ENCODE measurements at regions not wholly inside any gene's neighbourhood (a gene's known extent, or its start where the extent isn't known, plus 50 kb on each side); places are given as distances from the start of the nearest gene placed in this dataset.

DNA sequence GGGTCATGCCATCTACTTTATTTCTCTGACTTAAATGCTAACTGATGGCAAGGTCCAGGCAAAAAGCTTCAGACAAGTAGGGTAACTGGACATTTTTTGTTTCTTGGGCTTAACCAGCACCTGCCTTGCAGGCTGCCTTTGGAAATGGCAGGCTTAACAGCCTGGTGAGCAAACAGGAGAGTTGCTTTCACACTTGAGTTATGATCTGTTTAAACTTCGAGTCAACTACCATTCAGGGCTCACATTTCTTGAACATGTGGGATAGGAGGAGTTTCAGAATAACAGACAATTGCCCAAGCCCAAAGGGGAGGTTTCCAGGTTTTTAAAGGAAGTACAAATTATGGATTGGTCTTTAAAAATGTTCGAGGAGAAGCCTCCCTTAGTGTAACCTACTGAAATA is 724.6 kb upstream of the SORCS1 start:
- TF ChIP-seq, protein P1, sequence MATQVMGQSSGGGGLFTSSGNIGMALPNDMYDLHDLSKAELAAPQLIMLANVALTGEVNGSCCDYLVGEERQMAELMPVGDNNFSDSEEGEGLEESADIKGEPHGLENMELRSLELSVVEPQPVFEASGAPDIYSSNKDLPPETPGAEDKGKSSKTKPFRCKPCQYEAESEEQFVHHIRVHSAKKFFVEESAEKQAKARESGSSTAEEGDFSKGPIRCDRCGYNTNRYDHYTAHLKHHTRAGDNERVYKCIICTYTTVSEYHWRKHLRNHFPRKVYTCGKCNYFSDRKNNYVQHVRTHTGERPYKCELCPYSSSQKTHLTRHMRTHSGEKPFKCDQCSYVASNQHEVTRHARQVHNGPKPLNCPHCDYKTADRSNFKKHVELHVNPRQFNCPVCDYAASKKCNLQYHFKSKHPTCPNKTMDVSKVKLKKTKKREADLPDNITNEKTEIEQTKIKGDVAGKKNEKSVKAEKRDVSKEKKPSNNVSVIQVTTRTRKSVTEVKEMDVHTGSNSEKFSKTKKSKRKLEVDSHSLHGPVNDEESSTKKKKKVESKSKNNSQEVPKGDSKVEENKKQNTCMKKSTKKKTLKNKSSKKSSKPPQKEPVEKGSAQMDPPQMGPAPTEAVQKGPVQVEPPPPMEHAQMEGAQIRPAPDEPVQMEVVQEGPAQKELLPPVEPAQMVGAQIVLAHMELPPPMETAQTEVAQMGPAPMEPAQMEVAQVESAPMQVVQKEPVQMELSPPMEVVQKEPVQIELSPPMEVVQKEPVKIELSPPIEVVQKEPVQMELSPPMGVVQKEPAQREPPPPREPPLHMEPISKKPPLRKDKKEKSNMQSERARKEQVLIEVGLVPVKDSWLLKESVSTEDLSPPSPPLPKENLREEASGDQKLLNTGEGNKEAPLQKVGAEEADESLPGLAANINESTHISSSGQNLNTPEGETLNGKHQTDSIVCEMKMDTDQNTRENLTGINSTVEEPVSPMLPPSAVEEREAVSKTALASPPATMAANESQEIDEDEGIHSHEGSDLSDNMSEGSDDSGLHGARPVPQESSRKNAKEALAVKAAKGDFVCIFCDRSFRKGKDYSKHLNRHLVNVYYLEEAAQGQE (IDR thresholded peaks at IDR 0.05; ENCODE audit: unreplicated experiment), result no peak
- TF ChIP-seq, protein P2, sequence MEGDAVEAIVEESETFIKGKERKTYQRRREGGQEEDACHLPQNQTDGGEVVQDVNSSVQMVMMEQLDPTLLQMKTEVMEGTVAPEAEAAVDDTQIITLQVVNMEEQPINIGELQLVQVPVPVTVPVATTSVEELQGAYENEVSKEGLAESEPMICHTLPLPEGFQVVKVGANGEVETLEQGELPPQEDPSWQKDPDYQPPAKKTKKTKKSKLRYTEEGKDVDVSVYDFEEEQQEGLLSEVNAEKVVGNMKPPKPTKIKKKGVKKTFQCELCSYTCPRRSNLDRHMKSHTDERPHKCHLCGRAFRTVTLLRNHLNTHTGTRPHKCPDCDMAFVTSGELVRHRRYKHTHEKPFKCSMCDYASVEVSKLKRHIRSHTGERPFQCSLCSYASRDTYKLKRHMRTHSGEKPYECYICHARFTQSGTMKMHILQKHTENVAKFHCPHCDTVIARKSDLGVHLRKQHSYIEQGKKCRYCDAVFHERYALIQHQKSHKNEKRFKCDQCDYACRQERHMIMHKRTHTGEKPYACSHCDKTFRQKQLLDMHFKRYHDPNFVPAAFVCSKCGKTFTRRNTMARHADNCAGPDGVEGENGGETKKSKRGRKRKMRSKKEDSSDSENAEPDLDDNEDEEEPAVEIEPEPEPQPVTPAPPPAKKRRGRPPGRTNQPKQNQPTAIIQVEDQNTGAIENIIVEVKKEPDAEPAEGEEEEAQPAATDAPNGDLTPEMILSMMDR (conservative IDR thresholded peaks at IDR 0.05; ENCODE audit: low read depth in 2 of 2), result no peak

All from GM23338 (cell line).